ENCODE measurements at regions not wholly inside any gene's neighbourhood (a gene's known extent, or its start where the extent isn't known, plus 50 kb on each side); places are given as distances from the start of the nearest gene placed in this dataset.

GRCh38 chr2:156157670-156158069 lies 174.9 kb downstream of the NR4A2 start:
- Histone ChIP-seq H3K9me3 (no peaks in the 10 kb centered on the region), H3K4me1 (no peaks in the 10 kb centered on the region), H3K27ac (no peak overlapping the region), H3K4me3 (no peak overlapping the region), H3K36me3 (no peaks in the 10 kb centered on the region), H3K27me3 (peaks cover 0 to 6% (median 0%) of the 10 kb centered on the region in 9 donors)
- TF ChIP-seq CTCF (IDR thresholded peaks at IDR 0.05) (no peak), POLR2A (IDR thresholded peaks at IDR 0.05) (no peak)
- intact Hi-C loops (cut with DNase I): no loop called here
- no peak for ATAC-seq
- DNase-seq: no peak
- 37 to 45% (median 39%) methylated on average over 1 of the region's 1 CpG for WGBS, 4 donors

GRCh38 chr2:156156580-156156979 lies 175.9 kb downstream of the NR4A2 start:
- TF ChIP-seq CTCF (IDR thresholded peaks at IDR 0.05) (peak in 4 of 12 donors; percentile 13 to 29 (median 24)), POLR2A (IDR thresholded peaks at IDR 0.05) (no peak)
- no peak for DNase-seq
- H3K27me3 ChIP-seq: peaks cover 0 to 6% (median 0%) of the 10 kb centered on the region in 9 donors
- no peak overlapping the region for H3K4me3 ChIP-seq
- H3K27ac ChIP-seq: no peak overlapping the region
- H3K9me3 ChIP-seq: no peaks in the 10 kb centered on the region
- ATAC-seq: no peak
- no peaks in the 10 kb centered on the region for H3K4me1 ChIP-seq
- intact Hi-C loops (cut with DNase I): no loop called here
- H3K36me3 ChIP-seq: no peaks in the 10 kb centered on the region
- WGBS, 4 donors: 70 to 91% (median 76%) methylated on average over 2 of the region's 2 CpGs

- no peak for TF ChIP-seq CTCF (IDR thresholded peaks at IDR 0.05)
- Histone ChIP-seq H3K9me3 (no peaks in the 10 kb centered on the region), H3K4me1 (no peaks in the 10 kb centered on the region), H3K27me3 (no peaks in the 10 kb centered on the region), H3K36me3 (no peaks in the 10 kb centered on the region), H3K27ac (no peak overlapping the region), H3K4me3 (no peak overlapping the region)
- intact Hi-C loops (cut with DNase I): no loop called here
- WGBS, 4 donors: 80 to 83% (median 82%) methylated on average over 3 of the region's 3 CpGs
- ATAC-seq (no peak), DNase-seq (no peak)
Measured at GRCh38 chr2:156155319-156155718, 177.2 kb downstream of the NR4A2 start.

- 87 to 100% (median 92%) methylated on average over 1 of the region's 1 CpG for WGBS, 4 donors
- no peak overlapping the region for H3K4me3 ChIP-seq
- TF ChIP-seq CTCF (IDR thresholded peaks at IDR 0.05) (no peak), POLR2A (IDR thresholded peaks at IDR 0.05) (no peak)
- H3K27ac ChIP-seq: no peak overlapping the region
- H3K27me3 ChIP-seq: no peaks in the 10 kb centered on the region
- no peaks in the 10 kb centered on the region for H3K9me3 ChIP-seq
- ATAC-seq (no peak), DNase-seq (no peak)
- H3K4me1 ChIP-seq: no peaks in the 10 kb centered on the region
- intact Hi-C loops (cut with DNase I): no loop called here
- H3K36me3 ChIP-seq: no peaks in the 10 kb centered on the region
Measured at GRCh38 chr2:156151351-156151750, 181.2 kb downstream of the NR4A2 start.

Data from heart left ventricle (tissue), 16 donors.